Epithelial cell of prostate (primary cell): ENCODE measurements at regions not wholly inside any gene's neighbourhood (a gene's known extent, or its start where the extent isn't known, plus 50 kb on each side); places are given as distances from the start of the nearest gene placed in this dataset.
"Not testable (repeated sequence)": the region's sequence is repeated elsewhere in the genome, so short reads cannot be mapped to it uniquely, and the experiment has no call there.

Experiments used
- DNase-seq: peaks from one replicate; pipeline ENCODE4 v3.0.0-alpha.2; 2011; ENCODE audit warnings: low read depth, low spot score
- H3K27ac ChIP-seq: fragments of 450-650 bp; 2 replicates; pipeline ENCODE4 v1.5.1; 2017; ENCODE audit warnings: mild to moderate bottlenecking

DNA sequence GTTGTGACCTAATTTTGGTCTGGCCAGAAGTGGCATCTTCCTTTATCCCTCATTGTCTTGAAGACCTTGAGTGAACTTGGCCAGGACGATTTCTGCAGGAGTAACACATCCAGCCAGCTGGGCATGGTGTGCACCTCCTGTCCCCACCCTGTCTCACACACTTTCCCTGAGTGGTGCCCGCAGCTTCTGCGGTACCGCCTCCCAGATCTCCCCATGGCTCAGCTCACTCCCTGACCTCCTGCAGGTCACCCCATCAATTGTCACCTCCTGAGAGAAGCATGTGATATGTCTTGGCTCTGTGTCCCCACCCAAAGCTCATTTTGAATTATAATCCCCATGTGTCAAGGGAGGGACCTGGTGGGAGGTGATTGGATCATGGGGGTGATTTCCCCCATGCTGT, 50.2 kb upstream of the TP53I11 start:
- no peak overlapping the region for H3K27ac ChIP-seq
- DNase-seq = no peak

DNA sequence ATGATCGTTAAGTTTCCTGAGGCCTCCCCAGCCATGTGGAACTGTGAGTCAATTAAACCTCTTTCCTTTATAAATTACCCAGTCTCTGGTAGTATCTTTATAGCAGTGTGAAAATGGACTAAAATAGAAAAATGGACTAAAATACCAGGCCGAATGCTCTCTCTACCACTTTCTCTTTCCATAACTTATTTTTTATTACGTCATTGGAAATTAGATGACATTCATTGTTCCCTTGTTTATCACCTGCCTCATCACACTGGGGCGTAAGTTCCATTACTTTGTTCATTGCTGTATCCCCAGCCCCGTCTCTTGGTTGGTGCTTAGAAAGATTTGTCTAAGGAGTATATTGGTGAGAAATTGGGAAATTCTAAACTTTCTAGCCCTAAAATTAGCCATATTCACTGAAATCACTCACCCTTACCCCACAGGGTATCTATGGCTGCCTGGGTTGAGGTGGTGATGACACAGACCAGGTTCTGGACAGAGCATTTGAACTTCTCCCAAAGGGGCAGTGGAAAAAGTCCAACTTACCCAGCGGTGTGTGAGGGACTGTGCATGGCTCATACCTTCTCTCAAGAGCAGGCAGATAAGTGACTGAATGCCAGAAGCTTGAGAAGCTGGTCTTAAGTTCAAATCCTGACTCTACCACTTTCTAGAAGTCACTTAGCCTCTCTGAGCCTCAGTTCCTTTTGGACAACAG, 50.9 kb upstream of the TP53I11 start:
- H3K27ac ChIP-seq = no peak overlapping the region
- DNase-seq = no peak

DNA sequence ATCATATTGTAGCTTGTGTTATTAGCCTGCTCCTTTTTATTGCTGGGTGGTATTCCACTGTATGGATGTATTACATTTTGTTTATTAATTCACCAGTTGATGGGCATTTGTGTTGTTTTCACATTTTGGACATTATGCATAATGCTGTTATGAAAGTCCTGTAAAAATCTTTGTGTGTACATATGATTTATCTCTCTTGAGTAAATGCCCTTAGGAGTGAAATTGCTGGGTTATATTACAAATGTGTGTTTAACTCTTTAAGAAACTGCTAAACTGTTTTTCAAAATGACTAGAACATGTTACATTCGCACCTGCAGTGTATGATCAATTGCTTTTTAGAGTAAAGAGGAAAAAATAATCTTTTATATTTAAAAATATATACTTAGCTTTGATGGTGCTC, 54.4 kb upstream of the TP53I11 start:
- no peak for DNase-seq
- H3K27ac ChIP-seq = no peak overlapping the region

DNA sequence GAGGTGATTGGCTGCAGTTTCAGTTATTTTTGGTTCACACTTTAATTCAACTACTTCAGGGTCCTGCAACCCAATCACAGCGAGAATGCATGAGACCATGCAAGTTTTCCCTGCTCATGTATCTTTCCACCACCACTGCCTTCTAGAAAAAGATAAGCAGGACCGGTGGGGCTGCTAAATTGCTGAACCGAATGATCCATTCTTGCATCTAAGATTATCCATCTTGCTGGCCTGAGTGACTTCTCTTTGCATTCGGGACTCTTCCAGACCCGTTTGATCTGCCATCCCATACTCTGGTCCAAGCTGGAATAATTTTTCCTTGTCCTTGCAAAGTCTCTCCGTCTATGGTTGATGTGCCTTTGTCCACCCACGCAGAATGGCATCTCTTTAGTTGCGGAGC, 56.3 kb upstream of the TP53I11 start:
- DNase-seq = no peak
- no peak overlapping the region for H3K27ac ChIP-seq

DNA sequence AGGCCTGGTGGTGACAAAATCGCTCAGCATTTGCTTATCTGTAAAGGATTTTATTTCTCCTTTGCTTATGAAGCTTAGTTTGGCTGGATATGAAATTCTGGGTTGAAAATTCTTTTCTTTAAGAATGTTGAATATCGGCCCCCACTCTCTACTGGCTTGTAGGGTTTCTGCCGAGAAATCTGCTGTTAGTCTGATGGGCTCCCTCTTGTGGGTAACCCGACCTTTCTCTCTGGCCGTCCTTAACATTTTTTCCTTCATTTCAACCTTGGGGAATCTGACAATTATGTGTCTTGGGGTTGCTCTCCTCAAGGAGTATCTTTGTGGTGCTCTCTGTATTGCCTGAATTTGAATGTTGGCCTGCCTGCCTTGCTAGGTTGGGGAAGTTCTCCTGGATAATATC, 65.3 kb upstream of the TP53I11 start:
- H3K27ac ChIP-seq, DNase-seq: not testable (repeated sequence)

DNA sequence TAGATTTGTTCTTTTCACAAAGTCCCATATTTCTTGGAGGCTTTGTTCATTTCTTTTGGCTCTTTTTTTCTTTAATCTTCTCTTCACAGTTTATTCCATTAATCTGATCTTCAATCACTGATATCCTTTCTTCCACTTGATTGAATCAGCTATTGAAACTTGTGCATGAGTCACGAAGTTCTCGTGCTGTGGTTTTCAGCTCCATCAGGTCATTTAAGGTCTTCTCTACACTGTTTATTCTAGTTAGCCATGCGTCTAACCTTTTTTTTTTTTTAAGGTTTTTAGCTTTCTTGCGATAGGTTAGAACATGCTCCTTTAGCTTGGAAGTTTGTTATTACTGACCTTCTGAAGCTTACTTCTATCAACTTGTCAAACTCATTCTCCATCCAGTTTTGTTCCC, 65.8 kb upstream of the TP53I11 start:
- H3K27ac ChIP-seq, DNase-seq: not testable (repeated sequence)

DNA sequence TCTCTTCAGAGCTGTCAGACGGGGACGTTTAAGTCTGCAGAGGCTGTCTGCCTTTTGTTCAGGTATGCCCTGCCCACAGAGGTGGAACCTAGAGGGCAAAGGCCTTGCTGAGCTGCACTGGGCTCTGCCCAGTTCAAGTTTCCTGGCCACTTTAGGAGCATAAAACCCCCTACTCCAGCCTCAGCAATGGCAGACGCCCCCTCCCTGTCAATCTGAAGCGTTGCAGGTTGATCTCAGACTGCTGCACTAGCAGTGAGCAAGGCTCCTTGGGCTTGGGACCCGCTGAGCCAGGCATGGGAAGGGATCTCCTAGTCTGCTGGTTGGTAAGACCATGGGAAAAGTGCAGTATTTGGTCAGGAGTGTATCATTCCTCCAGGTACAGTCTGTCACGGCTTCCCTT, 66.6 kb upstream of the TP53I11 start:
- no peak for DNase-seq
- no peak overlapping the region for H3K27ac ChIP-seq

DNA sequence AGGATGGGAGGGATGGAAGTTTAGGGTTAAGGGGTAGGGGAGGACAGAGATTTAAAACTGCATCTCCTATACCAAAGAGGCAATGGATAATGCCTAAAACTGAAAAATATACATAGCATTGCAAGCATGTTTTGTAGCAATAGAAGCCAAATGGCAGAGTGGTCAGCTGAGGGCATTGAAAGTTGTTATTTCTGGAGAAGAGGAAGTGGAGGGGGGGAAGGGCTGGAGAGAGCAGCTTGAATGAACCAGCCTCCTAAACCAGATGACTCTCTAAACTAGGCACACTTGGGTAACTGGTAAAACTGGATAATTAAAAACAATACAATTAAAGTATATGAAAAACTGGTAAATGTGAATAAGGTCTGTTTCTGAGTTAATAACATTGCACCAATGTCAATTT, 70.3 kb upstream of the TP53I11 start:
- no peak for DNase-seq
- H3K27ac ChIP-seq = no peak overlapping the region

DNA sequence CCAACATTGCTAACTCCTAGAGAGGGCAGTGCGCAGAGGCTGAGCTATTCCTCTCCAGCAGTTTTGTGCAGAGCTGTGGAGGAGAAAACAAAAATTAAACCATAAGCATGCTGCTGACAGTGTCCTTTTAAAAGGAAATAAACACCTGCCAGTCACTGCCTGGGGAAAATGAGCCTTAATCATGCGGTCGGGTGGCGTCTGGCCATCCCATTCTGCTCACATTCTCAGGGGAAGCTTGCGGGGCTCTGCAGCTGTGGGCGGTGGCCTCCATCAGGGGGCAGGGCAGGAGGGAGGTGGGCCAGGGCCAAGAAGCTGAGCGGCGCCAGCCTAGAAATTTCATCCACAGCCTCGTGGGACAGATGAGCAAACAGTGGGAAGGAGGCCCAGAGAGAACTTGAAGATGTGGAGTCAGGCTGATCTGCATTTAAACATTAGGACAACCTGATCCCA, 71.0 kb upstream of the TP53I11 start:
- DNase-seq = no peak
- no peak overlapping the region for H3K27ac ChIP-seq

DNA sequence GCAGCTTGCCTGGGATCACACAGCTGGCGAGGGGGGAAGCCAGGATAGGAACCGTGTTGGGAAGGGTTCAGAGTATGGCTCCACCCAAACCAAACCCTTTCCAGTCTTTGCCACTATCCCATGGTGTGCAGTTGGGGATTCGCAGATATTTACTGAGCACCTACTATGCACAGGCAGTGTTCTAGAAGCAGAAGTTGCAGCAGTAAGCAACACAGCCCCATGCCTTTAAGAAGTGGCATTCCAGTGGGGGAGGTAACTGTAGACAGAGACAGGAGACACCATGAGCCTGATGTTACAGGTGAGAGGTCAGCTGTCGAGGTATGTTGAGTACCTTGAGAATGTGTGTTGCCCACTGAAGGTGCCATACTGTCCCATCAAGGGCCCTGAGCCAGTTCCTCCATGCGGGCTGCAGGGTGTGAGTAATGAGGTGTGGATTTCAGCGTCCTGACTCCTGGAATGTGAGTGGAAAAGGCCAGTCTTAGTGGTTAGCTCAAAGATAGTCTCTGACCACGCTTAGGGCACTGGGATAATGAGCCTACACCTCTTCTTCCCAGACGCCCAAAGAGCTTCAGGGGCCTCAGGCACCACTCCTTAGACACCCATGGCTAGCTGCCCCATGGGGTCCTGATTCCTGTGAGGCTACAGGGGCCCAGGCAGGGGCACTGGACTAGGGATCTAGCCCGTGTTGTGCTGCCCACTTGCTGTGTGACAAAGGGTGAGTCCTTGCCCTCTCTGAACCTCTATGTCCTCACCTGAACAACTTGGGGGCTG, 71.8 kb upstream of the TP53I11 start:
- H3K27ac ChIP-seq = no peak overlapping the region
- DNase-seq = no peak

DNA sequence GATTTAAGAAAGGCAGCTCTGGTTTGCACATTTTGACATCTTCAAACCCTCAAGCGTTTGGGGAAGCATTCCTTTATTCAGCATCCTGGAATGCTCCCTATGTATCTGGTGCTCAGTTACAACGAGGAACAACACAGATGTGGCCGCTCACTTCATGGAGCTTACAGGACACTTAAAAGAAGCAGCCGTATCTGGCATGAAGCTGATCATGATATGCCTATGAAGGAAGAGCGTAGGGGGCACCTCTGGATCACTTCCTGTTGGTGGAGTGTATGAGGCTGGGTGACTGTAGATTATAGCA, 72.3 kb upstream of the TP53I11 start:
- H3K27ac ChIP-seq = no peak overlapping the region
- DNase-seq = no peak

DNA sequence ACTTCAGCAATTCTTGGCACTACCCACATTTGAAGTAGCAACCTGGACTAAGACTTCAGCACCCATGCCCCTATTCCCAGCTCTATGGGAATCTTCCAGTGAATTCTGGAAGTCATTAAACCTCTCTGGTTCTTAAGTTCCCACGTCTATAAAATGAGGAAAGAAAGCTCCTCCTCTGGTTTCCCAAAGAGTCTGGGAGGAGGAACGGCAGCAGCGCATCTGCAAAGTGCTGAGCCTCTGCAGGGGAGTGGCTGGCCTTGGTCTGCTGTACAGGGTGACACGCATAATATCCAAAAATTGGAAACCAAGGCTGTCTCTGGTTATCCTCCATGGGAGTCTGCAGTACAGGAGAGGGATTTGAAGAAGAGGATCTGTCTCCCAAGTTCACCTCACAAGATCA, 73.6 kb upstream of the TP53I11 start:
- H3K27ac ChIP-seq = no peak overlapping the region
- DNase-seq = no peak

DNA sequence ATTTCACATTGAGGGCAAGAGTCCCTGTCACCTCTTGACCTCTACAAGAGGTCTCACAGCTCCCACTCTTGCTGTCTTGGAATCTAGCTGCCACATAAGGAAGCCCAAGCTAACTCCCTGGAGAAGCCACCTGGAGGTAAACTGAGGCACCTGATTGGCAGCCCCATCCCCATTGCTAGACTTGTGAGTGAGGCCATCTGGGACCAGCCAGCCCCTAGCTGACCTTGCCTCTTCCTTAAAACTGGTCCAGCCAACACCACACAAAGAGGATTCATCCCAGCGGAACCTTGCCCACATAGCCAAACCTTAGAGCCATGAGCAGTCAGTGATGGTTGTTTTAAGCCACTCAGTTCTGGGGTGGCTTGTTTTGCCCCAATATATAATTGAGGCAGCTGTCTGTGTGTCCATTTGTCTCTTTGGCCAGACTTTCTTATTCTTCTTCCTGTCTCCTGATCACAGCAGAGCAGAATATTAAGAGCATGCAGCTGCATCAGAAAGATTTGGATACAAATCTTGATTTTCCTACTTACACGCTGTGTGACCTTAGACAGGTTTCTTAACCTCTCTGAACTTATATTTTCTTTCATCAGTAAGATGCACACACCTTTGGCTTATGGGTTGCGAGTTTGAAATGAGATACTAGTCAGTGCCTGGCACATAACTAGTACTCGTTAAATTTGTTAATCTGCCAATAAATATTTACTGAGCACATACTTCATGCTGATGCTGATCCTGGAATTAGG, 74.3 kb upstream of the TP53I11 start:
- no peak for DNase-seq
- no peak overlapping the region for H3K27ac ChIP-seq

DNA sequence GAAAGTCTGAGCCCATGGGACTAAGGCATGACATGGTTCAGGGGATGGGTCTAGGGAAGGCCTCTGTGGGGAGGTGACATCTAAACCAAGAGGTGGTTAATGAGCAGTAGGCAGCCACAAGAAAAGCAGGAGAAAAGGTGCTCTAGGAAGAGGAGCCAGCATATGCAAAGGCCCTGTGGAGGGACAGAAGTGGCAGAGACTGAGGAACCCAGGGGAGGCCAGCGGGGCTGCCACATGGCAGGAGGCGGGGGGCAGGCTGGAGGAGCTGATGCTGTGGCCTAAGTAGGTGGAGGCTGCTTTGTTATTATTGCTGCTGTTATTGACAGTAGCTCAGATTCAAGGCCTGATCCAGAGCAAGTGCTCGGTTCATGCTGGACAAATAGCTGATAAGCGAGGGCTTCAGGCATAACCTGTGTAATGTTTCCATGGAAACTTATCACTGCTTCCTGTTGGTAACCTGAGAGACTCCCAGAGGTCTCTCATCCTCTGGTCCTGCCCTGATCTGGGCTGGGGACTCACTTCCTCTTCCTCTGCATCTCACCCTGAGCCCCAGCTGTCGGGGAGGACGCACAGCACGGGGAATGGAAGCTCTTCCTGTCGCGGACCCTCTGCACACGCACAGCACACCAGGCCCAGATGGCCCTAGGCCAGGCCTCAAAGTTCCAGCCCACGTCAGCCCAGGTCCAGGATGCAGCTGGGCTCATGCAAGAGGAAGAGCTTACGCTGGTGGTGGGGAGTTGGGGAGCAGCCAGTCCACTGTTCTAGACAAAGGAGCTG, 75.2 kb upstream of the TP53I11 start:
- no peak overlapping the region for H3K27ac ChIP-seq
- DNase-seq = no peak

DNA sequence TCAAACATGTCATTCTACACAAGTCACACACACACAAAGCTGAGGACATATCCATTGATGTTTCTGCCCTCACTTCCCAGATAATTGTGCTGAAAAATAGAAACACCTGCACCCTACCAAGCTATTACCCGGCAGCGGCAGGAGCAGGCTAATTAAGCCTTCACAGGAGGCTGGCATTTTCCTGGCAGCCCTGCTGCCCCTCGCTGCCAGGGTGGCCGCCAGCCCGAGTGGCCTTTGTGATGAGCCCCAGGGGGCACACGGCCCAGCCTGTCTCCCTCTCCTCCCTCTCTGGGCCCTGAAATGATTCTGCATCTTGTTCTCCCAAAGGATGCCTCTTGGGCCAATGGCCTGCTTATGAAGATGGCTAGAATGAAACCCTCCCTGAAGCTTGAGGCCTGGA, 76.2 kb upstream of the TP53I11 start:
- no peak overlapping the region for H3K27ac ChIP-seq
- no peak for DNase-seq

DNA sequence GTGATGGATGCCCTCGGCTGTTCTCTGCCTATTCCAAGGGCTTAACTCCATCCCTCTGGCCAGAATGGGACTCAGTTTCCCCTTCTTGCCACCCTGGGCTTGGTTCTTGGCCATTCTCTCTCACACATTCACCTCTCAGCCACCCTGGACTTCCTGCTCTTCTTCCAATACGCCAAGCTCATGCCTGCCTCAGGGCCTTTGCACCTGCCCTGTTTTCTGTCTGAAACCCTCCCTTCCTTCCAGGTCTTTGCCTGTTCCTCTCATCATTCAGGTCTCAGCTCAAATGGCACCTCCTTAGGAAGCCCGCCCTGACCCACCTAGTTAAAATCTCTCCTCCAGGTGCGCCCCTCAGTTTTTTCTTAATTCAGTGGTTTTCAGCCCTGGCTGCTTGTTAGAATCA, 76.6 kb upstream of the TP53I11 start:
- no peak overlapping the region for H3K27ac ChIP-seq

DNA sequence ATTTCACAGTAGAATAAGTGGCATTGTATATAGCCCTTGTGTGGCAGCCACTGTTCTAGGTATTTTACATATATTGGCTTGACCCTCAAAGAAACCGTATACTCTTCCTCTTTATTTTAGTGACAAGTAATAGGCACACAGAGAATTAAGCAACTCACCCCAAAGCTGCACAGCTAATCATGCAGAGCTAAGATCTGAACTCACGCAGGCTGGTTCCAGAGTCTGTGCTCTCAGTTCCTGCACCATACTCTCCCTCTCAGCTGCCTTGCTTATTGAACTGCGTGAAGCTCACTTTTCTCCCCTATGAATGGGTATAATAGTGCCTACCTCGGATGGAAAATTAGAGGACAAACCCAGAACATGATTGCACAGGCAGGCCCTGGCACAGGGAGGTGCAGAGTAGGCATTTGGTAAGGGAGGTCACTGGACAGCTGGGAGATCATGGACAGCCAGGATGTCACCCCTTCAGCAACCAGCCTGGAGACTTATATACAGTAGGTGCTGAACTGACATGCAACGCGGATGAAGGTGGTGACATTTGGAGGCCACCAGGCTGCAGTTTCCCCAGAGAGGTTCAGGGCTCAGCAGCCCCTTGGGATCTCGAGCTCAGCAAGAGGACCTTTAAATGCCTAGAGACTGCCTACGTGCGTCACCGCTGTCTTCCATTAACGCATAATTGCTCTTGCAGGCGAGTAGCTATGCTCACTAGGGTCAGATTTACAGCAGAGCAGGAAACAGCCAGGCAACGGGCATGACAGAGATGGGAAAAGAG, 78.4 kb upstream of the TP53I11 start:
- no peak for DNase-seq
- no peak overlapping the region for H3K27ac ChIP-seq

More for the DNA sequence above, 76.6 kb upstream of the TP53I11 start:
- DNase-seq = no peak

DNA sequence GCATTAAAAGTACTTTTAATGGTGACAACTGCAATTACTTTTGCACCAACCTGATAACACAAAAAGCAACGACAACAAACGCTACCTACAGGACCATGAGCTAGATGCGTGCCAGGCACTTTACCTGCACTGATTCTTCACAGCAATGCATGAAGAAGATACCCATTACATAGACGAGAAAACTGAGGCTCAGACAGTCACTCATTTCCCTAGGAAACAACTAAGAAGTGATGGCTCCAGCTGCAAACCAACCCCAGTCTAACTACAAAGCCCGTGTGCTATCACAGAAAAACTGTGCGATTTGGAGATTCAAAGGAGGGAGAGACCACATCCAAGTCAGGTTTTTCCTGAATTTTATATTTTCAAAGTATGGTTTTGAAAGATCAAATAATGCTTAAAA, 80.1 kb upstream of the TP53I11 start:
- DNase-seq = no peak
- H3K27ac ChIP-seq = no peak overlapping the region

DNA sequence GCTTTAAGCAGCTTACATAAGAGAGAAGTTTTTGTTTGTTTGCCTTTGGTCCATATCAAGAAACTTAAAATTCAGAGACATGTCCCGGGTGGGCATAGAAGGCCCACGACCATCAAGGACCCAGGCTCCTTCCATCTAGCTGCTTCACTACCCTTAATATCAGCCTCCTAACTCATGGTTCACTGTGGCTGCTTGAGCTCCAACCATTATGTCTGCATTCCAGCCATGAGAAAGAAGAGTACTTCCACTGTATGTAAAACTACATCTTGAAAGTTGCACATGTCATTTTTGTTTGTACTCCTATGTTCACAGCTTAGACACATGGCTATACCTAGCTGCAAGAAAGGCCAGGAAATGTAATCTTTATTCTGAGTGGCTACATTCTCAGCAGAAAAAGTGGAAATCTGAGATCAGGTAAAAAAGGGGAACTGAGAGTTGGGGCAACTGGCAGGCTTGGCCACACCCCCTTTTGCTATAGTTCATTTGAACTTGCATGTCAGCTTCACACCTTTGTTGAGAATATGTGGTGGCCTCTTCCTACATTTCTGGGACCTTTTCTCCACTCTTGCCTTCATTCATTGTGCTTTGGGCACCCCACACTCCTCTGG, 81.3 kb upstream of the TP53I11 start:
- DNase-seq = no peak
- H3K27ac ChIP-seq = no peak overlapping the region

DNA sequence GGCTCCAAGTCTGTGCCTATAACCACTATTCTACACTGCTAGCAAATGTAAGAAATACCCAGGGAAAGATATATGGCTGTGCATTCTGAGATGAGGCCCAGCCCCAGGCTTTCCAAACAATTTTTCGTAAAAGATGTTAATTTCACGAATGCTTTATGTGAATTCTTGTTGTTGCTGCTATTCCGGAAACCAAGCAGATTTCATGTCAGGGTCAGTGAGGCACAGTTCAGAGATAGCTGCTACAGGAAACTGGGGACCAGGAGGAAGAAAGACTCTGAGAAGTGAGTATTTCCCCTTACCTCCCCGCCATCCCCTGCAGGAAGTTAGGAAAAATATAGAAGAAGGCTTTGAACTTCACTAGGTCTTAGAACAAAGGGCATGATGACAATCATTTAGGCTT, 84.7 kb upstream of the TP53I11 start:
- H3K27ac ChIP-seq = no peak overlapping the region
- DNase-seq = no peak
